HAP-1 (cell line): ENCODE measurements at regions not wholly inside any gene's neighbourhood (a gene's known extent, or its start where the extent isn't known, plus 50 kb on each side); places are given as distances from the start of the nearest gene placed in this dataset.
"Not testable (repeated sequence)": the region's sequence is repeated elsewhere in the genome, so short reads cannot be mapped to it uniquely, and the experiment has no call there.

Source experiments
- DNase-seq, 2 experiments: peaks; one replicate each; pipeline ENCODE4 v3.0.0-alpha.2; 2016 to 2020; ENCODE audit warnings: low spot score in 2 of 2
- H3K27me3 ChIP-seq: fragments of 250-450 bp; sonication (Bioruptor Pico); 2 replicates; pipeline ENCODE4 v1.5.1; 2020; ENCODE audit warnings: low read depth, mild to moderate bottlenecking, moderate library complexity
- H3K36me3 ChIP-seq: fragments of 250-450 bp; sonication (Bioruptor Pico); replicated peaks from 2 replicates; pipeline ENCODE4 v1.5.1; 2020; ENCODE audit warnings: mild to moderate bottlenecking
- H3K4me1 ChIP-seq: fragments of 250-450 bp; sonication (Bioruptor Pico); 2 replicates; pipeline ENCODE4 v1.5.1; 2020; ENCODE audit warnings: mild to moderate bottlenecking
- H3K4me3 ChIP-seq: fragments of 250-450 bp; sonication (Bioruptor Pico); 2 replicates; pipeline ENCODE4 v1.5.1; 2020; ENCODE audit warnings: mild to moderate bottlenecking, moderate library complexity
- H3K9me3 ChIP-seq: fragments of 250-450 bp; sonication (Bioruptor Pico); 2 replicates; pipeline ENCODE4 v1.5.1; 2020; ENCODE audit warnings: mild to moderate bottlenecking, moderate library complexity
- in situ Hi-C: fragments of 300-500 bp; cut with MboI; formaldehyde crosslinking; loops from 3 replicates; pipeline ENCODE4 v1.14.3; 2020; ENCODE audit warnings: low sequenced_read_pairs, inconsistent platforms, mixed read lengths

DNA sequence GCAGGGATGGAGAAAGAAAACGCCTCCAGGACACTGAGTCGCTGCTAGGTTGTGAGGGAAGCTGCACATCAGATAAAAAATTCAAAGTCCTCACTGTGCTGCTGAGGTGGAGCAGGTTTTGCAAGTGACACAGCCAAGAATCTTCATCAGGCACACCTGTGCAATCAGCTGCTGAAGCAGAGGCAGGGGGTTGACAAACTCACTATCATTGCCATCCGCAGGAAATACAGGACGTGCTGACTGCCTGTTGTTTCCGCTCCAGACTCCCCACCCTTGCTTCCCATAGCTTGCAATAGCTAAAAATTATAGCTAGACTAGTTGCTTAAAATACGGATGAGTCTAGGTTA is 147.8 kb upstream of the FHL2 start:
- Histone ChIP-seq H3K9me3 (no peaks in the 10 kb centered on the region), H3K27me3 (no peaks in the 10 kb centered on the region), H3K4me3 (no peak overlapping the region), H3K4me1 (no peaks in the 10 kb centered on the region), H3K36me3 (no peaks in the 10 kb centered on the region)
- in situ Hi-C loops, result loop anchor here (25.0 kb wide), 1 partner anchor 434 kb away; no protein-coding TSS in a partner anchor
- DNase-seq, result no peak

DNA sequence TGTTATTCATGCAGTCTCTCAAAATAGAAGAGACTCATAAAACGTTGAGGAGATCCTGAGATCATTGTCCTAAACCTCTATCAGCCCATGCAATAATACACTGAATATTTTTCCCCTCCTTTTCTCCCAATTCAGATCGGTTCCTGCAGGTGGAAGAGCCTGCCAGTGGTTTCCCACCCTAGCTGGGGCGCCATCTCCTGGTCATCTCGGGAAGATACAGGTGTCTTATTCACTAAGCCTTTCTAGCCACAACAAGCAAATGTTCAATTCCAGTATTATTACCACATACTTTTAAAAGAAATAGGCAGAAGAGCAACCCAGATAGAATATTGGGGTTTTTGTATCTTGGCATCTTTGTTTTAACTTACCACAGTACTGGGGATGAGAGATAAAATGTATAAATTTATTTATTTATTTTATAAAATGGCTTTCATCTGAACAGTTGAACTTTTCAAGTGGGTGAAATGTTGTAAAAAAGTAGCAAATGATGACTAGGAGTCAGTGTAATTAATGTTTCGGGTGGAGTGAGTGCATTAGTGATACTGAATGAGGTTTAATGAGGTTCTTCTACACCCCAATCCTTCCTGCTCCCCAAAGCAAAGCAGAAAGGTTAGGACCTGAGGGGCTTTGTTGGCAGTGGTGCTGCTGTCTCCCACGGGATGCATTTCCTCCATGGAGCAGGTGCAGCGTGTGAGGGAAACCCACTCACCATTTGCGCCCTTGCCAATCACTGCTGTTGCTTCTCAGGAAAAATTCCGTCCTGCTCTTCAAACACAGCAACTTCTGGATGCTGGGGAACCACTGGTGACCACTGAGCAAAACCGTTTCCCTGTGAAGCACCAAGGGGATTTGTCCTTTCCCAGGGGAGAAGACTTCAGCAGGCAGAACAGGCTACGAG is 147.1 kb upstream of the FHL2 start:
- Histone ChIP-seq H3K4me3 (no peak overlapping the region), H3K9me3 (no peaks in the 10 kb centered on the region), H3K36me3 (no peaks in the 10 kb centered on the region), H3K27me3 (no peaks in the 10 kb centered on the region), H3K4me1 (no peaks in the 10 kb centered on the region)
- in situ Hi-C loops, result loop anchor here (25.0 kb wide), 1 partner anchor 434 kb away; no protein-coding TSS in a partner anchor
- peak; percentile 27 to 87 for DNase-seq

DNA sequence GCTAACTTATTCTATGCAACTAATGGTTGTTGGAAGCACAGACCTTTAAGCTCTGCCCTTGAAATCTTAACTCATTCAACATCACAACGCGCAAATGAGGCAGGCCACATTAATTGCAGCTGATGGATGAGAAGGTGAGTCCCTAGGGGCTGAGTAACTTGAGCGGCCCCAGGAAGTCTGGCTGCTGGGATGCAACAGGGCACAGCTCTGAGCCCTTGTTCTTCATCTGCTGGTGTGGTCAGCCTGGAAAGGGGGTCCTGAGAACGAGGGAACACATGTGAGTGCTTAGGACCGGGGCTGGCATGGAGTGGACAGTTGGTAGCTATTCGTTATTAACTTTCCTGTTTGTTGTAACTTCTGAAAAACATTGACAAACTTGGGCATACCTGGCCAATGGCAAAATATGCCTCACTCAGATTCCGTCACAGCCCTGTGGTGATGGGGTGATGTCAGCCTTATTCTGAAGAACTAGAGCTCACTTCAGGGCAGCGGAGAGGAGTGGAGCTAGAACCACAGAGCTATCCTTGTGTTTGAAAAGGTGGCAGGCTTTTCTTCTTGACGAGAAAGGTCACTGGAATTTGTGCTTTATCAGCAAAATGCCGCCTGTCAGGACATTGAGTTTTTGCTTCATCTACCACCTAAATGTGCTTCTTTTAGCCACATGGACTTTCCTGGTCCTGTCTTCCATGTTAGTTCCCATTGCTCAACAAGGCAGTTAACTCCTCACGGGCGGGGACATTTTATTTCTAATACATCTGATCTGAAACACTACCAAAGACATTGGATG is 145.9 kb upstream of the FHL2 start:
- in situ Hi-C loops, result loop anchor here (25.0 kb wide), 1 partner anchor 432 kb away; no protein-coding TSS in a partner anchor
- no peaks in the 10 kb centered on the region for H3K9me3 ChIP-seq
- DNase-seq, result no peak
- no peak overlapping the region for H3K4me3 ChIP-seq
- no peaks in the 10 kb centered on the region for H3K27me3 ChIP-seq
- no peaks in the 10 kb centered on the region for H3K36me3 ChIP-seq
- no peaks in the 10 kb centered on the region for H3K4me1 ChIP-seq

DNA sequence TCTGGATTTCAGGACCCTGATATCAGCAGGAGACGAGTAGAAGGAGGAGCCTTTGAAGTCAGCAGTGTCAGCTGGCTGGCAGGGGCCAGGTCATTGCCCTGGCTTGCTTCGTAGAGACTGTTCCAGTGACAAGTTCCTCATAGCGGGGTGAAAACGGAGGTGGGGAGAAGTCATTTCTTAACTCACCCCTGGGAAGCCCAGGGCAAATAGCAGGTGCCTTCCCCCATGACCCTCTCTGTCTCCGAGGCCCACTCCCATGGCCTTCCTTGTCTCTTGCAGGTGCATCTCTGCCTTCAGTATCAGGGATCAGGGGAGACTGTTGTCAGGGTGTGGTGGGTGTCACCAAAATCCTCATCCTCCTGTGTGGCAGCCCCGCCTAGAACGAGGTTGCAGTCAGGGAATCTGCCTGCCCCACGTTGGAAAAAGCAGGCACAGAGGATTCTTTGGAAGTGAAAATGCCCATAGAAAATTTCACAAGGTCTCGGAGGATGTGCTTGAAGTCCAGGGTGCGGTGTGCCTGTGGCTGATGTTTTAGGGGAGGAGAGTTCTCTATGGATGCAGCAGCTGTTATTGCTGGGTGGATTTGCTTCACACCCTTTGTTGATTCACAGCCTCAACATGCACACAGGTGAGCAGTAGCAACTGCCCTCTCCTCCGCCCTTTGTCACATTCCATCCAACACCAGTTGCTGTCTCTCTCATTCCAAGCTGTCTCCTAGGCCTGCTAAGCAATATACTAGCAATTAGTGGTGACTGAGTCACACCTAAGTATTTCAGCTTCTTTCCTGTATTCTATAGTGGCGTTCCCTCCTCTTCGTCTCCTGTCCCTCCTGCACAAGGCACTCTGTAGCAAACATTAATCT is 142.6 kb upstream of the FHL2 start:
- Histone ChIP-seq H3K4me3 (no peak overlapping the region), H3K9me3 (no peaks in the 10 kb centered on the region), H3K4me1 (no peaks in the 10 kb centered on the region), H3K27me3 (no peaks in the 10 kb centered on the region), H3K36me3 (no peaks in the 10 kb centered on the region)
- in situ Hi-C loops, result loop anchor here (25.0 kb wide), 1 partner anchor 429 kb away; no protein-coding TSS in a partner anchor
- DNase-seq, result no peak

DNA sequence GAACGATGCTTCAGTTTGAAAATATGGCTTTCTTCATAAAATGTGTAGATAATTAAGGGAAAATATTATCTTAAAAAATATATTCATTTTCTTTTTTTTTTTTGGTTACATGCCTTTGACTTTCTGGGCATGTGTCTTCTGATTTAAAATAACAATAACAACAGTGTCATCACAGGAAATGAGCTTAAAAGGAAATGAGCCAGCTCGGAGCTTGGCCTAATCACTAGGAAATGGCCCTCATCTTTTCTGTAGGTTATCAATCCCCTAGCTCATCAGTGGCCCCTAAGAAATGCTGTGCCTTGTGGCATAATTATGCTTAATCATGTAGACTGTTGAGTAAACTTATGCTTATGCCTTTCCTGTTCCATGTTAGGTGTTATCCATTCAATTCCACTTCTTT is 141.8 kb upstream of the FHL2 start:
- H3K9me3 ChIP-seq, result no peaks in the 10 kb centered on the region
- H3K36me3 ChIP-seq, result no peaks in the 10 kb centered on the region
- DNase-seq, result no peak
- H3K4me3 ChIP-seq, result no peak overlapping the region
- in situ Hi-C loops, result loop anchor here (25.0 kb wide), 1 partner anchor 428 kb away; no protein-coding TSS in a partner anchor
- no peaks in the 10 kb centered on the region for H3K4me1 ChIP-seq
- H3K27me3 ChIP-seq, result no peaks in the 10 kb centered on the region

DNA sequence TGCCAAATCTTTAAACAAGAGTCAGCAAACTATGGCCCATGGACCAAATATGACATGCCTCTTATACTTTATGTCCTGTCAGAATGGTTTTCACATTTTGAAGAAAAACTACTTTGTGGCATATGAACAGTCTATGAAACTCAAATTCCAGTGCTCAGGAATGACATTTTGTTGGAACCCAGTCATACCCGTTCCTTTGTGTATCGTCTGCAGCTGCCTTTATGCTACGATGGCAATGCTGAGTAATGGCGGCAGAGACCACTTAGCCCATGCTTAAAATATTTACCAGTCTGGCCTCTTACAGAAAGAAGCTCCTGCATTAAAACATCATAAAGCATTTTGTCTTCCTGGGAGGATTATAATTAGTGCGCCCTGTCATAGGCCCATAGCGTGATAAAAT is 140.5 kb upstream of the FHL2 start:
- no peaks in the 10 kb centered on the region for H3K27me3 ChIP-seq
- H3K9me3 ChIP-seq, result no peaks in the 10 kb centered on the region
- H3K36me3 ChIP-seq, result no peaks in the 10 kb centered on the region
- DNase-seq, result no peak
- in situ Hi-C loops, result loop anchor here (25.0 kb wide), 1 partner anchor 427 kb away; no protein-coding TSS in a partner anchor
- H3K4me1 ChIP-seq, result no peaks in the 10 kb centered on the region
- no peak overlapping the region for H3K4me3 ChIP-seq

DNA sequence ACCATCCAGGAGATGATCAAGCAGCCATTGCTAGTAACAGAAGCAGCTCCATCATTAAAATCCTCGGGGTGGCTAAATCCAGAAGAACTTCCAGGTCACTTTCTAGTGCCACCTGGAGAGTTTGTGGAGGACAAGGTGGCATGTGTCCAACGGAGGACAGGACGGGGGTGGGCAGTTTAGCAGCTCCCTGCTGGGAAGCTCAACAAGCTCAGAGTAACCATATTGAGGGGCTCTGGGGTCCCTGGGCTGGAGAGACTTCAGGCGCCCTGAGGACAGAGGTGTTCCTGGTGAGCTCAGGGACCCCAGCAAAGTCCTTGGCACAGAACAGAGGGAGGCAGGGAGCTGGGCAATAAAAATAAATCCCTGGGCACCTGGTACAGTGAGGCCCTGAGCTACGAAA is 140.0 kb upstream of the FHL2 start:
- no peaks in the 10 kb centered on the region for H3K27me3 ChIP-seq
- in situ Hi-C loops, result loop anchor here (25.0 kb wide), 1 partner anchor 427 kb away; no protein-coding TSS in a partner anchor
- no peaks in the 10 kb centered on the region for H3K36me3 ChIP-seq
- no peak overlapping the region for H3K4me3 ChIP-seq
- no peaks in the 10 kb centered on the region for H3K9me3 ChIP-seq
- no peak for DNase-seq
- H3K4me1 ChIP-seq, result no peaks in the 10 kb centered on the region

DNA sequence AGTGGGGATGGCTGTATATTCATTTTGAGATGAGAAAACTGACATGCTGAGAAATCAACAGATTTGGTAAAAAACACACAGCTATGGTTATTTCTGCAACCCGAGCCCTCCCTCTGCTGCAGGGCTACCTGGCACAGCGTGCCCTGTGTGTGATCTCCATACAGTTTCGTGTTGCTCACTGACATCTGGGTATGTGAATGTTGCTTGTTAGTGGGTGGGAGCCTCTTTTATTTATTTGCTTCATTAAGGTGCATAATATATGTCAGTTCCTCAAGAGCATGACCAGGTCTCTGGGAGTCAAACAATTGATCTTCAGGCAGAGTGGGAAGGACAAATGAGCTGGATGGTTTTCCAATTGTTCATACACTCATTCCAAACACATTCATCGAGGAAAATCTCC is 139.1 kb upstream of the FHL2 start:
- no peaks in the 10 kb centered on the region for H3K36me3 ChIP-seq
- in situ Hi-C loops, result loop anchor here (25.0 kb wide), 1 partner anchor 426 kb away; no protein-coding TSS in a partner anchor
- H3K9me3 ChIP-seq, result no peaks in the 10 kb centered on the region
- H3K4me1 ChIP-seq, result no peaks in the 10 kb centered on the region
- no peaks in the 10 kb centered on the region for H3K27me3 ChIP-seq
- DNase-seq, result no peak
- H3K4me3 ChIP-seq, result no peak overlapping the region

DNA sequence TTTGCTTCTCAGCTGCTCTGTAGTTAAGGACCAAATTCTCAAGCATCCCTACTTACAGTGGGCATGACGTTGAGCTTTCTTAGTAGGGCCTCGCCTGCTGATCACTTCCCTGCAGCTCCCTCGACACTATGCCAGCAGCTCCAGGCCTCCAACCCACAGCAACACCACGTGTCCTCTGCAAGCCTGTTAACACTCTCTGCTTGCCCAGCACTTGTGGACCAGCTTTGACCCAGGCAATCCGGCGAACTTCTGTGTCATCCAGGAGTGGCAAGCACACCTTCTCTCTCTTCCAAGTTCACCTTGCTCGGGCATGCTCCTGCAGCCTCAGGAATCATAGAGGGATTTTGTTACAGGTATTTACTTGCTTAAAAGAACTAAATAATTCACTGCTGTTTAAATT is 138.6 kb upstream of the FHL2 start:
- H3K27me3 ChIP-seq, result no peaks in the 10 kb centered on the region
- H3K9me3 ChIP-seq, result no peaks in the 10 kb centered on the region
- H3K4me1 ChIP-seq, result no peaks in the 10 kb centered on the region
- no peaks in the 10 kb centered on the region for H3K36me3 ChIP-seq
- DNase-seq, result no peak
- no peak overlapping the region for H3K4me3 ChIP-seq
- in situ Hi-C loops, result loop anchor here (25.0 kb wide), 1 partner anchor 425 kb away; no protein-coding TSS in a partner anchor

DNA sequence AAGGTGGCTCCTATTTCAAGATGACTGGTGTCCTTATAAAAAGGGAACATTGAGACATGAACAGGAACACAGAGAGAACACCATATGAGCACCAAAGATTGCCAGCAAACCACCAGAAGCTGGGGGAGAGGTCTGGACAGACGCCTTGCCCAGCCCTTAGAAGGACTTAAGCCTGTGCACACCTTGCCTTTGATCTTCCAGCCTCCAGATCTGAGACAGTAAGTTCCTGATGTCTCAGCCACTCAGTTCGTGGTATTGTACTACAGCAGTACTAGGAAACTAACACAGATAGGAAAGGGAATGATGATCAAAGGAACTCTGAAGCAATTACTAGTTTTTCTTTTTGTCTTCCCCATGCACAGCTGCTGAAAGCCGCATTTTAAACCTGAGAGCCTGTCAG is 137.3 kb upstream of the FHL2 start:
- no peak for DNase-seq
- no peaks in the 10 kb centered on the region for H3K36me3 ChIP-seq
- in situ Hi-C loops, result loop anchor here (25.0 kb wide), 1 partner anchor 424 kb away; no protein-coding TSS in a partner anchor

DNA sequence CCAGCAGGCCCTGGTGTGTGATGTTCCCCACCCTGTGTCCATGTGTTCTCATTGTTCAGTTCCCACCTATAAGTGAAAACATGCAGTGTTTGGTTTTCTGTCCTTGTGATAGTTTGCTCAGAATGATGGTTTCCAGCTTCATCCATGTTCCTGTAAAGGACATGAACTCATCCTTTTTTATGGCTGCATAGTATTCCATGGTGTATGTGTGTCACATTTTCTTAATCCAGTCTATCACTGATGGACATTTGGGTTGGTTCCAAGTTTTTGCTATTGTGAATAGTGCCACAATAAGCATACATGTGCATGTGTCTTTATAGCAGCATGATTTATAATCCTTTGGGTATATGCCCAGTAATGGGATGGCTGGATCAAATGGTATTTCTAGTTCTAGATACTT is 130.4 kb upstream of the FHL2 start:
- H3K9me3 ChIP-seq, H3K4me3 ChIP-seq, H3K36me3 ChIP-seq, H3K4me1 ChIP-seq, DNase-seq, H3K27me3 ChIP-seq: not testable (repeated sequence)
- in situ Hi-C loops, result loop anchor here (25.0 kb wide), 1 partner anchor 417 kb away; no protein-coding TSS in a partner anchor

More for the DNA sequence above, 137.3 kb upstream of the FHL2 start:
- Histone ChIP-seq H3K27me3 (no peaks in the 10 kb centered on the region), H3K4me1 (no peaks in the 10 kb centered on the region), H3K9me3 (no peaks in the 10 kb centered on the region), H3K4me3 (no peak overlapping the region)

DNA sequence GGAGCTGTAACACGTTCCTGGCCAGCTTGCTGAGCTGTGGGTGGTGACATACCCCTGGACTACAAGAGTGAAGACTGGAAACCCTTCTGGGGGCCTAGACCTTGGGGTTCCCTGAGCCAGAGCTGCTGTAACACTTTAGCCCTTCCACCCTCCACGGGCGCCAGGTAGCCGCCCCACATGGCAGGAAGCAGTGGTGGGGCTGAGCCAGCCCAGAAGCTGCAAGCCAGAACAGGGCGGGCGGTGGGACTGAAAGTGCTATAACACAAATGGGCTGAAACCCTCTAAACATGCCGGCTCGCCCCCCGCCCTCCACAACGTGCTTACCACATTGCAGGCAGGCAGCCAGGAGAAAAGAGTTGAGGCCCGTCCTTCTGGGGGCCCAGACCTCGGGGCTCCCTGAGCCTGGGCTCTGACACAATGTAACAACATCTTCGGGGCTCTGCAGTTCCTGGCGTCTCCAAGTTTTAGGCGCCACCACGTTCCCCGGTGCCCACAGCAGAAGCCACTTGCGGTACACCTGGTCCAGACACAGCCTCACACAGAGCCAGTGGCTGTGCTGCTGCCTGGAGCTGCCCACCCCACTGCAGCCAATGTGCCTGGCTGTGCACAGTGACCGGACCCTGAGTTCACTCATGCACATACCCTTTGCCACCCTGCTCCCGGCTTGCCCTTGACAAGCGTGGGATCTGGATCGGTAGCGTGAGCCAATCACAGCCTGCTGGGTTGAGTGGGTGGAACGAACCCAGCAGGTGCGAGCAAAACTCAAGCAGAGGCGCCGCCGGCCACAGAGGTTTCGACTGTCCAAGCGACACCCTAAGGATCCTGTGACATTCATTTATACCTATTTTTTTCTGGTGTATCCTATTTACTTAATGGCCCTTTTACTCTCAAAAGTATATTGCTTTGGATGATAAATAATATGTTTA is 127.4 kb upstream of the FHL2 start:
- in situ Hi-C loops, result loop anchor here (25.0 kb wide), 1 partner anchor 414 kb away; no protein-coding TSS in a partner anchor
- DNase-seq, result no peak

More for the DNA sequence above, 127.4 kb upstream of the FHL2 start:
- H3K9me3 ChIP-seq, result no peaks in the 10 kb centered on the region
- H3K27me3 ChIP-seq, result no peaks in the 10 kb centered on the region; the same call in 1 of the 2 replicates
- H3K36me3 ChIP-seq, result no peaks in the 10 kb centered on the region
- H3K4me1 ChIP-seq, result no peaks in the 10 kb centered on the region
- no peak overlapping the region for H3K4me3 ChIP-seq
